Gastroesophageal sphincter (tissue), 4 donors: ENCODE measurements at regions not wholly inside any gene's neighbourhood (a gene's known extent, or its start where the extent isn't known, plus 50 kb on each side); places are given as distances from the start of the nearest gene placed in this dataset.

Experiments
- ATAC-seq: fragments of 150-250 bp; one replicate; pipeline ENCODE4 v1.9.1; 2016; ENCODE audit warnings: mild to moderate bottlenecking, moderate library complexity
- H3K27ac ChIP-seq, 4 donors: fragments of 200-600 bp; sonication (generic) in 3 of 4; 1 replicate in 3 of 4; 2 replicates in 1 of 4; pipeline ENCODE4 v1.5.1; 2016 to 2019
- H3K27me3 ChIP-seq: fragments of 200-600 bp; sonication (generic); one replicate; pipeline ENCODE4 v1.5.1; 2019
- H3K36me3 ChIP-seq, 2 donors: fragments of 200-600 bp; sonication (generic); one replicate each; pipeline ENCODE4 v1.5.1; 2019; ENCODE audit warnings: control low read depth in 1 of 2
- H3K4me1 ChIP-seq, 3 donors: fragments of 200-600 bp; sonication (generic); 1 replicate in 2 of 3; 2 replicates in 1 of 3; pipeline ENCODE4 v1.5.1; 2016 to 2019; ENCODE audit warnings: control low read depth in 2 of 3
- H3K4me3 ChIP-seq, 2 donors: fragments of 200-600 bp; sonication (generic); one replicate each; pipeline ENCODE4 v1.5.1; 2019; ENCODE audit warnings: mild to moderate bottlenecking in 1 of 2, moderate library complexity in 1 of 2
- H3K9me3 ChIP-seq, 3 donors: fragments of 200-600 bp; sonication (generic); one replicate each; pipeline ENCODE4 v1.5.1; 2017 to 2019; ENCODE audit warnings: control low read depth in 2 of 3
- EP300 ChIP-seq: sonication (generic); formaldehyde crosslinking; IDR thresholded peaks from one replicate; pipeline ENCODE4 v1.6.1; 2017; ENCODE audit warnings: antibody characterized with exemption, mild to moderate bottlenecking
- POLR2A ChIP-seq, 2 donors: fragments of 450-650 bp; IDR thresholded peaks; one replicate each; pipeline ENCODE4 v1.6.1; 2017; ENCODE audit warnings: antibody characterized with exemption in 2 of 2, mild to moderate bottlenecking in 2 of 2, moderate library complexity in 1 of 2
- POLR2AphosphoS5 ChIP-seq: sonication (generic); formaldehyde crosslinking; IDR thresholded peaks from one replicate; pipeline ENCODE4 v1.6.1; 2017; ENCODE audit warnings: antibody characterized with exemption
- WGBS, 2 donors: methylation state at CpG; one replicate each; pipeline ENCODE4 v1.1.5; 2018; ENCODE audit warnings: low coverage in 1 of 2; 5-methylcytosine and 5-hydroxymethylcytosine counted together
- TF ChIP-seq, protein P1 (sequence below), 4 experiments: fragments of 200-600 bp in 2 of 4; fragments of 450-650 bp in 2 of 4; sonication (generic) in 1 of 4; IDR thresholded peaks; one replicate each; pipeline ENCODE4 v1.5.1; 2017 to 2019; ENCODE audit warnings: antibody characterized with exemption in 4 of 4, mild to moderate bottlenecking in 2 of 4, moderate library complexity in 2 of 4

GRCh38 chr5:167786871-167787578 lies 504.4 kb upstream of the WWC1 start:
- Histone ChIP-seq H3K4me3 (no peak overlapping the region), H3K4me1 (no peaks in the 10 kb centered on the region), H3K36me3 (no peaks in the 10 kb centered on the region), H3K27me3 (no peaks in the 10 kb centered on the region), H3K9me3 (no peaks in the 10 kb centered on the region), H3K27ac (no peak overlapping the region)
- no peak for TF ChIP-seq POLR2AphosphoS5
- TF ChIP-seq POLR2A (IDR thresholded peaks at IDR 0.05) = no peak
- TF ChIP-seq, protein P1, sequence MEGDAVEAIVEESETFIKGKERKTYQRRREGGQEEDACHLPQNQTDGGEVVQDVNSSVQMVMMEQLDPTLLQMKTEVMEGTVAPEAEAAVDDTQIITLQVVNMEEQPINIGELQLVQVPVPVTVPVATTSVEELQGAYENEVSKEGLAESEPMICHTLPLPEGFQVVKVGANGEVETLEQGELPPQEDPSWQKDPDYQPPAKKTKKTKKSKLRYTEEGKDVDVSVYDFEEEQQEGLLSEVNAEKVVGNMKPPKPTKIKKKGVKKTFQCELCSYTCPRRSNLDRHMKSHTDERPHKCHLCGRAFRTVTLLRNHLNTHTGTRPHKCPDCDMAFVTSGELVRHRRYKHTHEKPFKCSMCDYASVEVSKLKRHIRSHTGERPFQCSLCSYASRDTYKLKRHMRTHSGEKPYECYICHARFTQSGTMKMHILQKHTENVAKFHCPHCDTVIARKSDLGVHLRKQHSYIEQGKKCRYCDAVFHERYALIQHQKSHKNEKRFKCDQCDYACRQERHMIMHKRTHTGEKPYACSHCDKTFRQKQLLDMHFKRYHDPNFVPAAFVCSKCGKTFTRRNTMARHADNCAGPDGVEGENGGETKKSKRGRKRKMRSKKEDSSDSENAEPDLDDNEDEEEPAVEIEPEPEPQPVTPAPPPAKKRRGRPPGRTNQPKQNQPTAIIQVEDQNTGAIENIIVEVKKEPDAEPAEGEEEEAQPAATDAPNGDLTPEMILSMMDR (IDR thresholded peaks at IDR 0.05) = no peak
- TF ChIP-seq EP300 = no peak
- WGBS, 2 donors = 65 to 67% methylated on average over 2 of the region's 2 CpGs
- ATAC-seq = no peak

DNA sequence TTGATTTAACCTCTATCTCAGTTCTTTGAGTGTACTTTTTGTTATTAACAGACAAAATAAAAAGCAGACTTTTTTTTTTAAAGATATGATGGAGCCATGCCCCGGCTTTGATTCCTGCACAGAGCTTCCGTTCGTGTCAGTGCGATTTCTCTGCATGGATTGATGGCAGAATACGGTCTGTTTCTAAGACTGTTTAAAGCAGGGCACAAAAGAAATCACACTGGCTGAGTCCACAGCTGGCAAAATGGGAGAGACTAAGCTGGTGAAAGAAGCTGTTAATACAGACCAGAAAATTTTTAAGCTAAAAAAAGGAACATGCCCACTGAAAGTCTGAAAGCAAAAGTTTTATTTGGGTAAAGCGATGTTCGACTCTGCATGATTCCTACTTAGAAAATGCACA lies 501.4 kb upstream of the WWC1 start:
- no peak for ATAC-seq
- Histone ChIP-seq H3K27me3 (no peaks in the 10 kb centered on the region), H3K27ac (no peak overlapping the region), H3K4me3 (no peak overlapping the region), H3K36me3 (no peaks in the 10 kb centered on the region), H3K9me3 (no peaks in the 10 kb centered on the region), H3K4me1 (no peaks in the 10 kb centered on the region)
- TF ChIP-seq EP300 = no peak
- no peak for TF ChIP-seq POLR2A (IDR thresholded peaks at IDR 0.05)
- no peak for TF ChIP-seq POLR2AphosphoS5
- TF ChIP-seq, protein P1 (IDR thresholded peaks at IDR 0.05) = no peak
- 45 to 67% methylated on average over 7 of the region's 7 CpGs for WGBS, 2 donors

GRCh38 chr5:167790462-167791260 lies 500.8 kb upstream of the WWC1 start:
- Histone ChIP-seq H3K27me3 (no peaks in the 10 kb centered on the region), H3K27ac (no peak overlapping the region), H3K4me3 (no peak overlapping the region), H3K36me3 (no peaks in the 10 kb centered on the region), H3K9me3 (no peaks in the 10 kb centered on the region), H3K4me1 (no peaks in the 10 kb centered on the region)
- TF ChIP-seq EP300 = no peak
- TF ChIP-seq, protein P1 (IDR thresholded peaks at IDR 0.05) = no peak
- no peak for TF ChIP-seq POLR2A (IDR thresholded peaks at IDR 0.05)
- TF ChIP-seq POLR2AphosphoS5 = no peak
- 39 to 59% methylated on average over 3 to 8 of the region's 8 CpGs for WGBS, 2 donors
- no peak for ATAC-seq

DNA sequence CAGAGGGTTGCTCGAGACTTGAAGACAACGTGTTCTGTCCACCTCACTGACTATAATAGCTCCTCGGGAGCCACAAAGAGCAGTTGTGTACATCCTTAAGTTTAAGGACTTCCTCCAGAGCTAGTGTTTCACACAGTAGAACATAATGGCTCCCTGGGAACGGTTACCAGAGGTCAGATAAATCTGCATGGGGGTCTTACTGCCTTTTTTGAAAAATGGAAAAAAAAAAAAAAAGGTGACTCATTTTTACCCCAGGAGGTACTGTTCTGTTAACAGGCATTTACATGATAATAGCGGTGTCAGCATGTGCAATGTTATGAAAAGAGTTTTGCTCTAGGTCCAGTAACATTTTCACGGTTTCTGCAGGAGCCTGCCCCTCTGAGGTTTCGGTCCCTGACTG lies 498.9 kb upstream of the WWC1 start:
- no peak for ATAC-seq
- Histone ChIP-seq H3K27ac (no peak overlapping the region), H3K9me3 (no peaks in the 10 kb centered on the region), H3K4me1 (no peaks in the 10 kb centered on the region), H3K36me3 (no peaks in the 10 kb centered on the region), H3K4me3 (no peak overlapping the region), H3K27me3 (no peaks in the 10 kb centered on the region)
- WGBS, 2 donors = 57 to 81% methylated on average over 7 of the region's 7 CpGs
- no peak for TF ChIP-seq EP300
- no peak for TF ChIP-seq POLR2AphosphoS5

GRCh38 chr5:167793700-167794099 lies 497.7 kb upstream of the WWC1 start:
- H3K4me1 ChIP-seq = peaks cover 0 to under 1% (median 0%) of the 10 kb centered on the region in 3 donors
- H3K27me3 ChIP-seq = no peaks in the 10 kb centered on the region
- no peaks in the 10 kb centered on the region for H3K36me3 ChIP-seq
- 88 to 100% methylated on average over 1 of the region's 1 CpG for WGBS, 2 donors
- H3K27ac ChIP-seq = no peak overlapping the region
- ATAC-seq = no peak
- no peaks in the 10 kb centered on the region for H3K9me3 ChIP-seq
- H3K4me3 ChIP-seq = no peak overlapping the region
- TF ChIP-seq EP300 (no peak), POLR2AphosphoS5 (no peak), POLR2A (IDR thresholded peaks at IDR 0.05) (no peak)
- TF ChIP-seq, protein P1 (IDR thresholded peaks at IDR 0.05) = no peak
